Endothelial cell of umbilical vein (primary cell): ENCODE measurements at regions not wholly inside any gene's neighbourhood (a gene's known extent, or its start where the extent isn't known, plus 50 kb on each side); places are given as distances from the start of the nearest gene placed in this dataset.

ENCODE experiments used
- BruUV-seq: library from RNA; stranded (reverse); fragments of 400-500 nt; replicated peaks from 2 replicates; lab custom pipeline; 2021; lab: Mats Ljungman, UMichigan
- CTCF ChIA-PET: fragments of 300-600, 350-600 bp; sonication (Branson Sonifier 250); formaldehyde crosslinking; loops from one replicate; lab custom pipeline; 2021; ENCODE audit warnings: antibody characterized with exemption, inconsistent platforms; lab: Charles Lee
- POLR2A ChIA-PET: fragments of 300-600, 350-600 bp; sonication (Branson Sonifier 250); formaldehyde crosslinking; loops from one replicate; lab custom pipeline; 2021; ENCODE audit warnings: antibody characterized with exemption, inconsistent platforms; lab: Charles Lee
- DNase-seq: peaks from one replicate; pipeline ENCODE4 v3.0.0-alpha.2; 2011; ENCODE audit warnings: low read depth, low spot score
- FAIRE-seq: peaks from 2 replicates; lab custom pipeline; 2011; peaks lifted over from hg19 to GRCh38; lab: Jason Lieb, UNC
- H2AFZ ChIP-seq: 2 replicates; pipeline ENCODE4 v1.6.0; 2012; ENCODE audit warnings: low read depth, low read length, control low read depth, inconsistent platforms
- H3K27ac ChIP-seq: 2 replicates; pipeline ENCODE4 v1.5.1; 2011; ENCODE audit warnings: low read depth, mild to moderate bottlenecking, control low read depth, low read length, moderate library complexity; ENCODE audit not compliant: insufficient read depth
- H3K27me3 ChIP-seq, 2 experiments: 2 replicates each; pipeline versions ENCODE4 v1.6.0 to v1.6.1; 2011; ENCODE audit warnings: low read length in 2 of 2, mixed read lengths in 1 of 2; ENCODE audit not compliant: control insufficient read depth in 2 of 2, insufficient read depth in 2 of 2
- H3K36me3 ChIP-seq, 2 experiments: 2 replicates in 1 of 2; 3 replicates in 1 of 2; pipeline ENCODE4 v1.5.1; 2011; ENCODE audit warnings: low read length in 2 of 2, mild to moderate bottlenecking in 1 of 2, moderate library complexity in 1 of 2; ENCODE audit not compliant: control insufficient read depth in 2 of 2, insufficient read depth in 2 of 2; ENCODE audit errors: extremely low read depth in 1 of 2
- H3K4me1 ChIP-seq: 3 replicates; pipeline ENCODE4 v1.5.1; 2011; ENCODE audit warnings: mild to moderate bottlenecking, low read length; ENCODE audit not compliant: control insufficient read depth, insufficient read depth; ENCODE audit errors: extremely low read depth
- H3K4me2 ChIP-seq: 2 replicates; pipeline ENCODE4 v1.6.1; 2011; ENCODE audit warnings: low read length, control low read depth, mixed read lengths; ENCODE audit not compliant: insufficient read depth
- H3K4me3 ChIP-seq, 3 experiments: fragments of 200-600 bp in 1 of 3; sonication (generic), shearing (Covaris generic) in 1 of 3; replicated peaks in 1 of 3; 2 replicates each; pipeline ENCODE4 v1.5.1; 2011 to 2016; ENCODE audit warnings: control low read depth in 3 of 3, low read length in 3 of 3, mild to moderate bottlenecking in 2 of 3, inconsistent platforms in 1 of 3, low read depth in 1 of 3, moderate library complexity in 1 of 3; ENCODE audit not compliant: insufficient read depth in 1 of 3
- H3K79me2 ChIP-seq: 2 replicates; pipeline ENCODE4 v1.6.0; 2012; ENCODE audit warnings: low read length, inconsistent platforms; ENCODE audit not compliant: control insufficient read depth, insufficient read depth
- H3K9ac ChIP-seq: replicated peaks from 2 replicates; pipeline ENCODE3; 2011; ENCODE audit warnings: low read length, control low read depth; ENCODE audit not compliant: insufficient read depth; ENCODE audit errors: extremely low read depth
- H3K9me1 ChIP-seq: replicated peaks from 3 replicates; pipeline ENCODE4 v1.6.0; 2011; ENCODE audit warnings: mild to moderate bottlenecking, low read length; ENCODE audit not compliant: control insufficient read depth, insufficient read depth; ENCODE audit errors: extremely low read depth
- H3K9me3 ChIP-seq: replicated peaks from 2 replicates; pipeline ENCODE4 v1.5.1; 2012; ENCODE audit warnings: low read length, inconsistent platforms; ENCODE audit not compliant: control insufficient read depth, insufficient read depth
- H4K20me1 ChIP-seq: replicated peaks from 2 replicates; pipeline ENCODE3; 2011; ENCODE audit warnings: mild to moderate bottlenecking, low read length; ENCODE audit not compliant: control insufficient read depth, insufficient read depth; ENCODE audit errors: extremely low read depth
- CTCF ChIP-seq, 2 donors: IDR thresholded peaks; 1 replicate in 1 of 2; 2 replicates in 1 of 2; pipeline ENCODE4 v1.5.1; 2011; ENCODE audit warnings: low read length in 2 of 2, mild to moderate bottlenecking in 2 of 2, moderate library complexity in 2 of 2, control low read depth in 1 of 2, inconsistent platforms in 1 of 2, low read depth in 1 of 2; ENCODE audit not compliant: insufficient read depth in 1 of 2; ENCODE audit errors: extremely low read depth in 1 of 2
- EZH2 ChIP-seq: IDR thresholded peaks from 2 replicates; pipeline ENCODE4 v1.6.1; 2012; ENCODE audit warnings: borderline replicate concordance, low read depth, mild to moderate bottlenecking, moderate library complexity, low read length, inconsistent platforms; ENCODE audit not compliant: severe bottlenecking
- FOS ChIP-seq: IDR thresholded peaks from 2 replicates; pipeline ENCODE4 v1.6.1; 2011; ENCODE audit warnings: mild to moderate bottlenecking, low read length, moderate library complexity, borderline replicate concordance; ENCODE audit not compliant: insufficient read depth
- GATA2 ChIP-seq: IDR thresholded peaks from 2 replicates; pipeline ENCODE4 v1.7.0; 2011; ENCODE audit warnings: low read depth, mild to moderate bottlenecking, moderate library complexity, mixed read lengths, low read length; ENCODE audit not compliant: insufficient read length, insufficient read depth
- JUN ChIP-seq: IDR thresholded peaks from 2 replicates; pipeline ENCODE4 v1.6.1; 2011; ENCODE audit warnings: borderline replicate concordance, low read depth; ENCODE audit not compliant: insufficient read length, insufficient read depth
- MAX ChIP-seq: IDR thresholded peaks from 2 replicates; pipeline ENCODE4 v1.6.1; 2011; ENCODE audit not compliant: insufficient read depth, insufficient read length
- MYC ChIP-seq: IDR thresholded peaks from one replicate; pipeline ENCODE4 v1.6.1; 2011; ENCODE audit warnings: mild to moderate bottlenecking, low read depth, low read length
- POLR2A ChIP-seq: IDR thresholded peaks from 2 replicates; pipeline ENCODE4 v1.6.1; 2012; ENCODE audit warnings: low read depth, mild to moderate bottlenecking, control low read depth, low read length
- POLR2AphosphoS5 ChIP-seq: IDR thresholded peaks from 2 replicates; pipeline ENCODE4 v1.6.1; 2012; ENCODE audit warnings: low read depth, mild to moderate bottlenecking, control low read depth, low read length, moderate library complexity; ENCODE audit not compliant: insufficient read depth
- dilution Hi-C: fragments of 300-500 bp; cut with MboI; formaldehyde crosslinking; loops from one replicate; pipeline ENCODE4 v1.15.0; 2019; ENCODE audit warnings: low sequenced_read_pairs; ENCODE audit not compliant: extremely low pct_ligation_motif_present
- intact Hi-C: fragments of 100-400 bp; cut with micrococcal nuclease; formaldehyde crosslinking; loops from one replicate; pipeline ENCODE4 v1.10.0; 2022

GRCh38 chr5:115417076-115417475 lies 120.6 kb upstream of the CCDC112 start:
- Histone ChIP-seq H3K9me1 (no peaks in the 10 kb centered on the region), H3K27me3 (no peaks in the 10 kb centered on the region), H3K27ac (no peak overlapping the region), H3K36me3 (no peaks in the 10 kb centered on the region), H3K79me2 (no peaks in the 10 kb centered on the region), H4K20me1 (no peaks in the 10 kb centered on the region), H3K9me3 (no peaks in the 10 kb centered on the region), H3K4me2 (no peak overlapping the region), H3K4me1 (peaks cover 21% of the 10 kb centered on the region), H3K4me3 (no peak overlapping the region), H3K9ac (no peak overlapping the region), H2AFZ (no peak overlapping the region)
- ChIA-PET POLR2A (no interaction called here), CTCF (interaction anchor here (1.2 kb wide), 1 partner anchor 42 kb away, joined by 3 read pairs; no protein-coding TSS in a partner anchor)
- dilution Hi-C loops (no loop called here), intact Hi-C loops (loop anchor here (5.0 kb wide), 1 partner anchor 125 kb away; the partner anchor contains the start of gene FEM1C)
- no TSS peak for BruUV-seq
- FAIRE-seq (no peak), DNase-seq (no peak)
- TF ChIP-seq GATA2 (no peak), EZH2 (no peak), MAX (no peak), POLR2A (no peak), FOS (no peak), CTCF (IDR thresholded peaks at IDR 0.05; ENCODE audit: extremely low read depth in 1 of 2, insufficient read depth in 1 of 2, low read depth in 1 of 2, low read length in 2 of 2) (no peak), POLR2AphosphoS5 (no peak), MYC (no peak), JUN (no peak)
